Loucy (cell line): ENCODE measurements at regions not wholly inside any gene's neighbourhood (a gene's known extent, or its start where the extent isn't known, plus 50 kb on each side); places are given as distances from the start of the nearest gene placed in this dataset.

ENCODE experiments used
- H2AFZ ChIP-seq: fragments of 200-600 bp; sonication (generic); 2 replicates; pipeline ENCODE4 v1.6.0; 2016; ENCODE audit warnings: antibody characterized with exemption, mild to moderate bottlenecking, low read length, moderate library complexity
- H3F3A ChIP-seq: fragments of 200-600 bp; 2 replicates; pipeline ENCODE4 v1.6.0; 2016; ENCODE audit warnings: antibody characterized with exemption, low read depth, mild to moderate bottlenecking
- H3K27me3 ChIP-seq: fragments of 200-600 bp; sonication (generic); 2 replicates; pipeline ENCODE4 v1.6.1; 2014; ENCODE audit warnings: low read length, mild to moderate bottlenecking; ENCODE audit not compliant: insufficient read depth, poor library complexity, severe bottlenecking
- H3K36me3 ChIP-seq: fragments of 200-600 bp; sonication (generic); 2 replicates; pipeline ENCODE4 v1.6.1; 2016; ENCODE audit warnings: low read length; ENCODE audit not compliant: insufficient read depth
- H3K4me1 ChIP-seq: fragments of 200-600 bp; sonication (generic); 2 replicates; pipeline ENCODE4 v1.5.1; 2014; ENCODE audit warnings: low read length, mild to moderate bottlenecking; ENCODE audit not compliant: insufficient read depth, poor library complexity, severe bottlenecking
- H3K4me2 ChIP-seq: fragments of 200-600 bp; sonication (generic); 2 replicates; pipeline ENCODE4 v1.6.0; 2014; ENCODE audit warnings: antibody characterized with exemption, low read length, low read depth, mild to moderate bottlenecking; ENCODE audit not compliant: poor library complexity, severe bottlenecking
- H3K4me3 ChIP-seq: fragments of 200-600 bp; sonication (generic); 2 replicates; pipeline ENCODE4 v1.5.1; 2014; ENCODE audit warnings: low read length, mild to moderate bottlenecking, mixed read lengths; ENCODE audit not compliant: poor library complexity, severe bottlenecking
- H3K79me2 ChIP-seq: fragments of 200-600 bp; sonication (generic); 2 replicates; pipeline ENCODE4 v1.6.1; 2014; ENCODE audit warnings: low read length; ENCODE audit not compliant: insufficient read depth
- H3K9ac ChIP-seq: fragments of 200-600 bp; sonication (generic); 2 replicates; pipeline ENCODE4 v1.6.0; 2014; ENCODE audit warnings: mild to moderate bottlenecking, low read depth, low read length, moderate library complexity; ENCODE audit not compliant: poor library complexity, severe bottlenecking
- H3K9me2 ChIP-seq: fragments of 200-600 bp; sonication (generic); replicated peaks from 2 replicates; pipeline ENCODE4 v1.6.1; 2016; ENCODE audit warnings: low read depth, low read length, mixed read lengths
- H3K9me3 ChIP-seq: fragments of 200-600 bp; sonication (generic); 2 replicates; pipeline ENCODE4 v1.6.1; 2014; ENCODE audit warnings: mild to moderate bottlenecking, antibody characterized with exemption, low read length, low read depth; ENCODE audit not compliant: insufficient read depth
- H4K20me1 ChIP-seq: fragments of 200-600 bp; sonication (generic); 2 replicates; pipeline ENCODE4 v1.6.0; 2014; ENCODE audit warnings: antibody characterized with exemption, low read length, mild to moderate bottlenecking; ENCODE audit not compliant: insufficient read depth, poor library complexity, severe bottlenecking
- CTCF ChIP-seq: fragments of 200-600 bp; sonication (generic); conservative IDR thresholded peaks from 2 replicates; pipeline ENCODE4 v1.5.1; 2014; ENCODE audit warnings: mild to moderate bottlenecking, antibody characterized with exemption, low read length
- EZH2phosphoT487 ChIP-seq: fragments of 200-600 bp; IDR thresholded peaks from 2 replicates; pipeline ENCODE4 v1.6.1; 2018; ENCODE audit warnings: antibody characterized with exemption, mild to moderate bottlenecking, moderate library complexity, borderline replicate concordance

- H3K9ac ChIP-seq = no peak overlapping the region
- no peak overlapping the region for H3K4me2 ChIP-seq
- H4K20me1 ChIP-seq = no peaks in the 10 kb centered on the region
- H3K27me3 ChIP-seq = no peaks in the 10 kb centered on the region
- no peaks in the 10 kb centered on the region for H3K4me1 ChIP-seq
- no peaks in the 10 kb centered on the region for H3K36me3 ChIP-seq
- H3F3A ChIP-seq = no peaks in the 10 kb centered on the region
- H3K9me2 ChIP-seq = no peaks in the 10 kb centered on the region
- no peak overlapping the region for H2AFZ ChIP-seq
- no peak overlapping the region for H3K4me3 ChIP-seq
- no peaks in the 10 kb centered on the region for H3K79me2 ChIP-seq
- TF ChIP-seq EZH2phosphoT487 (no peak), CTCF (no peak)
- H3K9me3 ChIP-seq = no peaks in the 10 kb centered on the region
Observed at GRCh38 chr1:13947658-13948057, 247.7 kb downstream of the PRDM2 start.

- no peak overlapping the region for H2AFZ ChIP-seq
- no peak overlapping the region for H3K4me2 ChIP-seq
- no peak overlapping the region for H3K4me3 ChIP-seq
- H4K20me1 ChIP-seq = no peaks in the 10 kb centered on the region
- H3K27me3 ChIP-seq = no peaks in the 10 kb centered on the region
- no peaks in the 10 kb centered on the region for H3K9me3 ChIP-seq
- no peaks in the 10 kb centered on the region for H3F3A ChIP-seq
- H3K9me2 ChIP-seq = no peaks in the 10 kb centered on the region
- H3K9ac ChIP-seq = no peak overlapping the region
- no peaks in the 10 kb centered on the region for H3K4me1 ChIP-seq
- no peaks in the 10 kb centered on the region for H3K36me3 ChIP-seq
- H3K79me2 ChIP-seq = no peaks in the 10 kb centered on the region
- no peak for TF ChIP-seq EZH2phosphoT487
- TF ChIP-seq CTCF = no peak
Observed at GRCh38 chr1:13948396-13948795, 248.4 kb downstream of the PRDM2 start.

GRCh38 chr1:13948888-13949391 lies 249.0 kb downstream of the PRDM2 start:
- Histone ChIP-seq H4K20me1 (no peaks in the 10 kb centered on the region), H3K4me1 (no peaks in the 10 kb centered on the region), H3K4me2 (no peak overlapping the region), H3K79me2 (no peaks in the 10 kb centered on the region), H3K27me3 (no peaks in the 10 kb centered on the region), H3K36me3 (no peaks in the 10 kb centered on the region), H3F3A (no peaks in the 10 kb centered on the region), H2AFZ (no peak overlapping the region), H3K9me2 (no peaks in the 10 kb centered on the region), H3K9me3 (no peaks in the 10 kb centered on the region), H3K4me3 (no peak overlapping the region), H3K9ac (no peak overlapping the region)
- TF ChIP-seq EZH2phosphoT487 (no peak), CTCF (no peak)
